ENCODE measurements at regions not wholly inside any gene's neighbourhood (a gene's known extent, or its start where the extent isn't known, plus 50 kb on each side); places are given as distances from the start of the nearest gene placed in this dataset.

GRCh38 chrX:15988661-15989603 is 134.3 kb upstream of the AP1S2 start:
- TF ChIP-seq CTCF (IDR thresholded peaks at IDR 0.05): no peak
- TF ChIP-seq POLR2A (IDR thresholded peaks at IDR 0.05): no peak
